Dedifferentiated amniotic fluid mesenchymal stem cell (primary cell): ENCODE measurements at regions not wholly inside any gene's neighbourhood (a gene's known extent, or its start where the extent isn't known, plus 50 kb on each side); places are given as distances from the start of the nearest gene placed in this dataset.

Experiments
- DNase-seq: peaks from one replicate; pipeline ENCODE4 v3.0.0-alpha.2; 2016; ENCODE audit errors: extremely low spot score

DNA sequence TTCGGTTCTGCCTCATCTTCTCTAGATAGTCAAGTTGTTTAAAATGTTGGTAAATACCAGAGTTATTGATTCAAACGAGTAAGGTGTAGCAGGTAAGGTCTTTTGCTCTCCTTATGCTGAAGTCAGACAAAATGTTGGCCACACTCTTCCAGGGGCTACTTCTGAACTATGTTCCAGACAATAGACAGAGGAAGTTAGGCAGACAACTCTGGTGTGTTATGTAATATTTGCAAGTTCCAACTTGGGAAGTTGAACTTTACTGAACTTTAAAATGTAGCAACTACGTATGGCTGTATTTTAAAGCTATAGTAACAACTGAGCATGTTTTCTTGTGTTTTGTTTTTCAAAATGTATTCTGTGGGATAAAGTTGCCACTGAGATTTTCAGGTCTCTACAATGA, 125.7 kb upstream of the NEBL start:
- DNase-seq = no peak

- DNase-seq = no peak
These were observed 124.9 kb upstream of the NEBL start for GRCh38 chr10:21021843-21022594.

GRCh38 chr10:21021231-21021630, 124.1 kb upstream of the NEBL start:
- no peak for DNase-seq

DNA sequence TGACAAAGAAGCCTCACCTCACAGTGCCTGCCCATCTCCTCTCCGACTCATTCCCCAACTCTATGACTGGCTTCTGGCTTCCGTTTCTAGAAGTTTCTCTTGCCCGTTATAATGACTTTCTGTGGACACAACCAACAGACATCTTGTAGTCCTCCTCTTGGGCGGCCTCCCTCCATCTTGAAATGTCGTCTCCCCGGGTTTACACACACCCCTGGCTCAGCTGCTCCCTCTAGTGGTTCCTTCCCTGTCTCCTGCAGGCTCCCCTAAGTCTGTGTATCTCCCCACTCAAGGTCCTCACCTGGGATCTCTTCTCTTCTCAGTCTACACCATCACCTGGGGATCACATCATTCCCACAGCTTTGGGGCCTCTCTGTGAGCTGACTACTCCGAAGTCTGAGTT, 123.4 kb upstream of the NEBL start:
- no peak for DNase-seq

DNA sequence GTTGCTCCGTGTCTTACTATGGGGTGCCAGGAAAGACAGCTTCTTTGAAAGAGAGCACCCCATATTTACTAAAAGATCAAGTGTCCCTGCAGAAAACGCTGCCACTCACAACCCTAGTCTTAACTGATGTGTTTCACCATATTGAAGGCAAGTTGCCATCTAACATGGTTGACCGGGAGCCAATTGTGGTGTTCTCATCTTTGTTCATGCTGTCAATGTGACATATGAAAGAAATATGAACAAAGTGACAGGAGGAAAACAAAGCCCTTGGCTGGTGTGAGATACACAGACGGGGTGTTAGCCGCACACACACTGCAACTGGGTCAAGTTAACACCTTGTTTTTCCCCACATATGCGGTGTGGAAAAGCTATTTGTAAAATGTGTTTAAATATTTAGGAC, 122.3 kb upstream of the NEBL start:
- DNase-seq = no peak

DNA sequence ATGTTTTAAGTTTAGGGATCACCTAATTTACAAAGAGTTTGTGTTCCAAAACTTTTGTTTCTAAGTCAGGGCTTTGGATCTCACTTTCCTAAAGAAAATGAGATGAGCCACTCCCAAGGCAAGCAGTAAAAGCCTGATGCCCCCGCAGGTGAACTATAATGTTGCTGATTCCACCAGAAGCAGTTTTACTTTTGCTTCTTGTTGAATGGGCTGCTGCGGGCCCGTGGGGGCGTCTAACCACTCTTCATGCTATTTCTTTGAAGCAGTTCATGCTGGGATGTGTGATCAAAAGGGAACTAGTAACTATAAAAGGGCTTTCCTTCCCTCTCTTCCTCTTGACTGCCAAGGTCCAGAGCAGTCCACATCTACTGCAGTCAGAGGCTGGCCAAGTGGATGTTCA, 118.7 kb upstream of the NEBL start:
- no peak for DNase-seq

GRCh38 chr10:21014141-21014540, 117.0 kb upstream of the NEBL start:
- DNase-seq = no peak

GRCh38 chr10:21011433-21012018, 114.4 kb upstream of the NEBL start:
- DNase-seq = no peak

GRCh38 chr10:21010615-21011014, 113.5 kb upstream of the NEBL start:
- no peak for DNase-seq

DNA sequence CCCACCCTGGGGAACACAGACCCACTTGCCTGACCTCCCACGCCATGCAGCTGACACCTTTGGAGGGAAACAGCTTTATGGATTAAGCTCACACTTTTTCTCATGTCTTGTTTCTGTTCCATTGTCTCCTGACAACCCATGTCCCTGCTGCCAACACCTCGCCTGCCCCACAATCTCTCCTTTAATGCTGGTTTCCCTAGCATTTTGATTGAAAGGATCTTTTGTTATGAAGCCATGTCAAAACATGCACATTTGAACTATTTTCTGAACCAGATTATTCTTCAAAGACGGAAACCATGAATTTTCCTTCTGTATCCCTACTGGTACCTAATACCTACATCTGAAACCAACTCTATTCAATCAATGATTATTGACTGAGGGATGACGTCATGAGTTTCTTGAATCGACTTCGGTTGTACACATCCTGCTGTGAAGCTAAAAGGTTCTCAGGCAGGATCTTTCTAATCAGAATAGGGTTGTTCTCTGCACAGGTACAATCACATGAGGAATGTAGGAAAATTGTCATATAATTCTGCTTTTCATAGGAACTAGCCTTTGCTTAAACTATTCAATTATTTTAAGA, 106.2 kb upstream of the NEBL start:
- no peak for DNase-seq

DNA sequence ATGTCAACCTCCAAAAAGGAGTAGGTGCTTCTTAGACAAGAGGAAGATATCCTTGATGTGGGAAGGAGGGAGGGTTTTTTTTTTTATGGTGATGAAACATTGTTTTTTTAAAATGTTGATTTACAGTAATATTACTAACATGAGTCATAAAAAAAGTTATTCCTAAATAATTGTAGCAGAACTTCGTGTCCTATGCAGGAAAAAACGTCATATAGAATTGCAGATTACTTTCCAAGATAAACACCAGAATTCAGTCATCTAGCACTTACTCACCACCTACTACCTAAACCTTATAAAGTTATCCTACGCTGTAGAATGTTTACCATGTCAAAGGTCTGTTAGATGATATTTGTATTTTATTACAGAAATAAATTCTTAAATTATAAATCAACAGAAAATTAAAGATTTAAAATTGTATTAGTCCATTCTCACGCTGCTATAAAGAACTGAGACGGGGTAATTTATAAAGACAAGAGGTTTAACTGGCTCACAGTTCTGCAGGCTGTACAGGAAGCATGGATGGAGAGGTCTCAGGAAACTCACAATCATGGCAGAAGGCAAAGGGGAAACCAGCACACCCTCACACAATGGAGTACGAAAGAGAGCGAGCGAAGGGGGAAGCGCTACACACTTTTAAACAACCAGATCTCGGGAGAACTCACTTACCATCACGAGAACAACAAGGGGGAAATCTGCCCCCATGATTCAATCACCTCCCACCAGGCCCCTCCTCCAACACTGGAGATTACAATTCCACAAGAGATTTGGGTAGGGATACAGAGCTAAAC, 105.2 kb upstream of the NEBL start:
- DNase-seq = no peak

DNA sequence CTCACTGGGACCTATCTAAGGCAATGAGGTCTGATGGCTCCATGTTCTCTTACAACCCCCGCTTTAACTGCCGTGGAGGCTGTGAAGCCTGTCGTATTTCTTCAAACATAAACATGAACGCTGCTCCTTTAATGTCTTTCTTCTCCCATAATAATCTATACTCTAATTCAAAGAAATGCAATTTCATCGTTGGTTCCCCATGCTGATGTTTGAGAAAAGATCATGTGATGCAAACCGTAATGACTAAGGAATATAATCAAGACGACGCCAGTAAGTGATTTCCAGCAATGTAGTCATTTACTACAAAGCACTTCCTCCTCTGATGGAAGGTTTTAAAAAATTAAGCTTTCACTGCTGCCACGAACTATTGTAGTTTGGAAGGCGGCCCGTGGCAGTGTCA, 102.6 kb upstream of the NEBL start:
- no peak for DNase-seq

DNA sequence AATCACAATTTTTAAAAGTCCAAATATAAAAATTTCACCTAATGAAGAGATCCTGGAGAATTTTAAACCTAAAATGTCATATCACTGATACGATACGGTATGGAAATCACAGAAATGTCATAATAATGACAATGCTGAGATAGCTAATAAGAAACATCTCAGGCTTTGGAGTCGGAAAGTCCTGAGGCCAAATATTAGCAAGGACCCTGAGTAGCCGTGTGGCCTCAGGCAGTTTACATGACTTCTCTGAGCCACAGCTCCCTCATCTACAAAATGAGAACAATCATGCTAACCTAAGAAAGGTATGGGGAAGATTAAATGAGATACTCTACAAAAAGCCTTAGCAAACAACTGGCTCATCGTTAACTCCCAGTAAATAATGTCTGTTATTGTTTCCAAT, 100.9 kb upstream of the NEBL start:
- DNase-seq = no peak

DNA sequence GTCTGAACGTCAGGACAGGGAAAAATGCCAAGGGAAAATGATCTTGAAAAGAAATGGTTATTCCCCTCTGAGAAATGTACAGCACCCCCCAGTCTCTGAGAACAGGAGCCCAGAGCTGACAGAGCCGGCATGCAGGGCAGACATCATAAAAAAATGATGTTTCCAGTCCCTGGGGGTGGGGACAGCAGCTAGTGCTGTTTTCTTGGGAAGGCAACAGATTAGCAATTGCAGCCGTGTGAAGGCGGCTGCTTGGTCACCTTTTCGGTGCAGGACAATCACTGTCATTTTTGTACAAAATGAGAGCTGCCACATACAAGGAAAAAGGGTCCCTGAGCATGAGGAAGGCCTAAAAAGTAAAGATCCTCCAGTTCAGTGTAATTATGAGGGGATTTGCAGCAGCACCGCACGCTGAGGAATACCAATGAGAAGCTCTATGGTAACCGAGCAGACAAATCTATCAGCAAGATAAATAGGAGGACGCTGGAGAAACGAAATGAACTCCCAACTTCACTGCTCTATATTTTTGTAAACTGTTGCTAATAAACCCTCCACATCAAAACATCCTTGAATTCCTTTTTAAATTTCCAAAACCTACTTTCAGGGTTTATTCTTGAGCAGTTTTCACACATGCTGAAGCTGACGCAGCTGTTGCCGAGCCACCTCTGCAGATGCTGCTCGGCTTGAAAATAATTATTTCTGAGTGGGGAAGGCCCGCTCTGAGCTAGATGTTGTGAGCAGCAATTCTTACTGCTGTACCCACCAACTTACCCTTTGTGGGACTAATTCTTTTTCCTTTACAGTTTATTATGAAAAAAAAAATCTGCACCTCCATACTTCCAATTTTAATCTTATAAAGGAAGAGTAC, 98.2 kb upstream of the NEBL start:
- no peak for DNase-seq

- DNase-seq = no peak
These were observed 96.9 kb upstream of the NEBL start for GRCh38 chr10:20993830-20994527.

- no peak for DNase-seq
These were observed 96.3 kb upstream of the NEBL start for GRCh38 chr10:20993389-20993788.

GRCh38 chr10:20991526-20991925, 94.4 kb upstream of the NEBL start:
- DNase-seq = no peak

- no peak for DNase-seq
These were observed 93.5 kb upstream of the NEBL start for GRCh38 chr10:20990604-20991003.

- DNase-seq = no peak
These were observed 91.4 kb upstream of the NEBL start for GRCh38 chr10:20988357-20988983.

DNA sequence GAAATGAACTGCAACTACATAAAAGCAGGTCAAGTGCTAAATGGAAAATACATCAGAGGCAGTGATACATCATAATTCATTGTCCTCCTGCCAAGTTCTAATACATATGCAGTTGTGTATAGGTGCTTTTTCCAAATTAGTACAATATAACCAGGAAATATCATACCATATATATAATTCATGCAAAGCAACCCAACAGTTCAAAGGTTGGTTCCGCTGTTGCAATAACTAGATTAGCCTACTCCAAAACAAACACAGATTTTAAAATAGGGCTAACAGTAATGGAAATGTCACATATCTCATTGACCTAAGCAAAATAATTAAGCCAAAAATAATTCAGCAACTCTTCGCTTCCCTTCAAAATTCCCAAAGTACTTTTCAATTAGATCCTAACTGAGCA, 88.9 kb upstream of the NEBL start:
- DNase-seq = no peak

DNA sequence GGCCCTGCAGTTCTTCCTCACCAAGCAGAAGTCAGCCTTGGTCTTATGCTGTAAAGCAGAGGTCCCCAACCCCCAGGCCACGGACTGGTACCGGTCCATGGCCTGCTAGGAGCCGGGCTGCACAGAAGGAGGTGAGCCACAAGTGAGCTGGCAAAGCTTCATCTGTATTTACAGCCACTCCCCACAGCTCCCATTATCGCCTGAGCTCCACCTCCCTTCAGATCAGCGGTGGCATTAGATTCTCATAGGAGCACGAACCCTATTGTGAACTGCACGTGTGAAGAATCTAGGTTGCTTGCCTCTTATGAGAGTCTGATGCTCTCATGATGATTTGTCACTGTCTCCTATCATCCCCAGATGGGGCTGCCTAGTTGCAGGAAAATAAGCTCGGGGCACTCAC, 87.6 kb upstream of the NEBL start:
- DNase-seq = no peak
